ENCODE measurements at regions not wholly inside any gene's neighbourhood (a gene's known extent, or its start where the extent isn't known, plus 50 kb on each side); places are given as distances from the start of the nearest gene placed in this dataset.

- no peaks in the 10 kb centered on the region for H3K9me2 ChIP-seq (ENCODE audit: insufficient read depth)
- WGBS, 2 experiments (ENCODE audit: low coverage in 1 of 2, low lambda C conversion rate in 2 of 2, missing lambda C conversion rate in 2 of 2) = 47 to 50% methylated on average over 22 of the region's 22 CpGs
- H3K79me2 ChIP-seq (ENCODE audit: insufficient read depth) = no peaks in the 10 kb centered on the region
- no peaks in the 10 kb centered on the region for H3K4me1 ChIP-seq (ENCODE audit: insufficient read depth)
- H4K20me1 ChIP-seq (ENCODE audit: insufficient read depth) = no peaks in the 10 kb centered on the region
- no peak overlapping the region for H3K4me3 ChIP-seq
- TF ChIP-seq EZH2 (IDR thresholded peaks at IDR 0.05; ENCODE audit: insufficient read depth, poor library complexity, severe bottlenecking) (no peak), EZH2phosphoT487 (IDR thresholded peaks at IDR 0.05; ENCODE audit: insufficient read depth, low read depth) (no peak)
- H3K36me3 ChIP-seq (ENCODE audit: low read depth) = no peaks in the 10 kb centered on the region
- no peak for DNase-seq
- H3F3A ChIP-seq (ENCODE audit: insufficient read depth) = no peaks in the 10 kb centered on the region
- no peak overlapping the region for H3K9ac ChIP-seq
- no peaks in the 10 kb centered on the region for H3K27me3 ChIP-seq (replicated peaks; ENCODE audit: insufficient read depth)
- no peak overlapping the region for H3K4me2 ChIP-seq (ENCODE audit: unreplicated experiment)
- no peaks in the 10 kb centered on the region for H3K9me3 ChIP-seq (ENCODE audit: low read depth)
- no peak overlapping the region for H2AFZ ChIP-seq
- no peak overlapping the region for H3K27ac ChIP-seq
- in situ Hi-C loops (cut with MboI) = no loop called here
These were observed 862.0 kb downstream of the TBC1D22A start for GRCh38 chr22:47624252-47625012.

- WGBS, 2 experiments (ENCODE audit: low coverage in 1 of 2, low lambda C conversion rate in 2 of 2, missing lambda C conversion rate in 2 of 2) = 24 to 32% methylated on average over 15 of the region's 15 CpGs
These were observed 861.3 kb downstream of the TBC1D22A start for GRCh38 chr22:47623763-47624148.

GRCh38 chr22:47623066-47623762 is 860.8 kb downstream of the TBC1D22A start:
- no peaks in the 10 kb centered on the region for H3F3A ChIP-seq (ENCODE audit: insufficient read depth)
- H2AFZ ChIP-seq = no peak overlapping the region
- 40 to 42% methylated on average over 18 of the region's 18 CpGs for WGBS, 2 experiments (ENCODE audit: low coverage in 1 of 2, low lambda C conversion rate in 2 of 2, missing lambda C conversion rate in 2 of 2)
- no peaks in the 10 kb centered on the region for H3K79me2 ChIP-seq (ENCODE audit: insufficient read depth)
- no peaks in the 10 kb centered on the region for H4K20me1 ChIP-seq (ENCODE audit: insufficient read depth)
- H3K4me1 ChIP-seq (ENCODE audit: insufficient read depth) = no peaks in the 10 kb centered on the region
- no peak overlapping the region for H3K4me3 ChIP-seq
- H3K27ac ChIP-seq = no peak overlapping the region
- no peaks in the 10 kb centered on the region for H3K9me2 ChIP-seq (ENCODE audit: insufficient read depth)
- no peak overlapping the region for H3K4me2 ChIP-seq (ENCODE audit: unreplicated experiment)
- in situ Hi-C loops (cut with MboI) = no loop called here
- TF ChIP-seq EZH2 (IDR thresholded peaks at IDR 0.05; ENCODE audit: insufficient read depth, poor library complexity, severe bottlenecking) (no peak), EZH2phosphoT487 (IDR thresholded peaks at IDR 0.05; ENCODE audit: insufficient read depth, low read depth) (no peak)
- no peaks in the 10 kb centered on the region for H3K27me3 ChIP-seq (replicated peaks; ENCODE audit: insufficient read depth)
- no peak for DNase-seq
- no peaks in the 10 kb centered on the region for H3K36me3 ChIP-seq (ENCODE audit: low read depth)
- H3K9me3 ChIP-seq (ENCODE audit: low read depth) = no peaks in the 10 kb centered on the region
- no peak overlapping the region for H3K9ac ChIP-seq

More at GRCh38 chr22:47623763-47624148, 861.3 kb downstream of the TBC1D22A start:
- no peak overlapping the region for H2AFZ ChIP-seq
- no peaks in the 10 kb centered on the region for H3F3A ChIP-seq (ENCODE audit: insufficient read depth)
- in situ Hi-C loops (cut with MboI) = no loop called here
- H3K27ac ChIP-seq = no peak overlapping the region
- H3K79me2 ChIP-seq (ENCODE audit: insufficient read depth) = no peaks in the 10 kb centered on the region
- no peak overlapping the region for H3K4me3 ChIP-seq
- no peaks in the 10 kb centered on the region for H3K9me2 ChIP-seq (ENCODE audit: insufficient read depth)
- no peak overlapping the region for H3K4me2 ChIP-seq (ENCODE audit: unreplicated experiment)
- DNase-seq = no peak
- TF ChIP-seq EZH2 (IDR thresholded peaks at IDR 0.05; ENCODE audit: insufficient read depth, poor library complexity, severe bottlenecking) = no peak
- no peaks in the 10 kb centered on the region for H3K27me3 ChIP-seq (replicated peaks; ENCODE audit: insufficient read depth)
- H3K9me3 ChIP-seq (ENCODE audit: low read depth) = no peaks in the 10 kb centered on the region
- H3K36me3 ChIP-seq (ENCODE audit: low read depth) = no peaks in the 10 kb centered on the region
- H4K20me1 ChIP-seq (ENCODE audit: insufficient read depth) = no peaks in the 10 kb centered on the region
- H3K9ac ChIP-seq = no peak overlapping the region
- H3K4me1 ChIP-seq (ENCODE audit: insufficient read depth) = no peaks in the 10 kb centered on the region

- DNase-seq = no peak
- no peaks in the 10 kb centered on the region for H3K79me2 ChIP-seq (ENCODE audit: insufficient read depth)
- H3K9me2 ChIP-seq (ENCODE audit: insufficient read depth) = no peaks in the 10 kb centered on the region
- no peaks in the 10 kb centered on the region for H3K27me3 ChIP-seq (replicated peaks; ENCODE audit: insufficient read depth)
- TF ChIP-seq EZH2 (IDR thresholded peaks at IDR 0.05; ENCODE audit: insufficient read depth, poor library complexity, severe bottlenecking) = no peak
- no peak for TF ChIP-seq EZH2phosphoT487 (IDR thresholded peaks at IDR 0.05; ENCODE audit: insufficient read depth, low read depth)
- H3K9ac ChIP-seq = no peak overlapping the region
- no peaks in the 10 kb centered on the region for H3K36me3 ChIP-seq (ENCODE audit: low read depth)
- H2AFZ ChIP-seq = no peak overlapping the region
- no peaks in the 10 kb centered on the region for H3K9me3 ChIP-seq (ENCODE audit: low read depth)
- no peak overlapping the region for H3K4me3 ChIP-seq
- no peak overlapping the region for H3K4me2 ChIP-seq (ENCODE audit: unreplicated experiment)
- no peaks in the 10 kb centered on the region for H4K20me1 ChIP-seq (ENCODE audit: insufficient read depth)
- H3F3A ChIP-seq (ENCODE audit: insufficient read depth) = no peaks in the 10 kb centered on the region
- in situ Hi-C loops (cut with MboI) = no loop called here
- H3K27ac ChIP-seq = no peak overlapping the region
- WGBS, 2 experiments (ENCODE audit: low coverage in 1 of 2, low lambda C conversion rate in 2 of 2, missing lambda C conversion rate in 2 of 2) = 51 to 60% methylated on average over 14 of the region's 14 CpGs
- H3K4me1 ChIP-seq (ENCODE audit: insufficient read depth) = no peaks in the 10 kb centered on the region
These were observed 860.1 kb downstream of the TBC1D22A start for GRCh38 chr22:47622541-47622940.
